ENCODE measurements at regions not wholly inside any gene's neighbourhood (a gene's known extent, or its start where the extent isn't known, plus 50 kb on each side); places are given as distances from the start of the nearest gene placed in this dataset.

DNA sequence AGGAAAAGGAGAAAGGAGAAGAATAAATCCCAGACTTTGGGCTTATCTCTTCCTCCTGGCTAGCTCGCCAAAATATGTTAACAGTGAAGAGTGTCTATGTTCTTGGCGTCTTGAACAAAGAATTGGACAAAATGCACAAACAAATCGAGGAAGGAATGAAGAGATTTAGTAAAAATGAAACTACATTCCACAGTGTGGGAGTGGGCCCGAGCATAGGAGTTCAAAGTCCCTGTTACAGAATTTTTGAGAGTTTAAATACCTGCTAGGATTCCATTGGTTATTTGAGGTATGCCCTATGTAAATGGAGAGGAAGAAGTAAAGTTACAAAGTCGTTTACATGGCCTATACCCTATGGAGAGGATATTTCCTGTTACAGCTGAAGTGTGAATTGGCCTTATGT is 525.1 kb upstream of the CNTN5 start:
- DNase-seq = peak; percentile 71 to 79
- intact Hi-C loops (cut with micrococcal nuclease; ENCODE audit: unreplicated experiment) = loop anchor here (1.0 kb wide), 1 partner anchor 40 kb away; no protein-coding TSS in a partner anchor
- peaks cover 9% of the 10 kb centered on the region for H3K9me3 Mint-ChIP-seq (ENCODE audit: unreplicated experiment)
- H3K4me1 Mint-ChIP-seq (ENCODE audit: low read depth, unreplicated experiment) = peaks cover 29% of the 10 kb centered on the region
- H3K36me3 Mint-ChIP-seq (ENCODE audit: insufficient read depth, unreplicated experiment) = peaks cover 5% of the 10 kb centered on the region
- no peaks in the 10 kb centered on the region for H3K27me3 ChIP-seq (replicated peaks; ENCODE audit: control insufficient read depth, insufficient read depth, low read length)
- H3K4me3 ChIP-seq (ENCODE audit: low read depth, low read length) = peak overlapping the region; percentile 35
- peaks cover 28% of the 10 kb centered on the region for H3K4me1 ChIP-seq
- no peaks in the 10 kb centered on the region for H3K9me3 ChIP-seq
- H3K4me3 Mint-ChIP-seq (ENCODE audit: unreplicated experiment) = peak overlapping the region; percentile 79
- H3K27ac Mint-ChIP-seq (ENCODE audit: unreplicated experiment) = peak overlapping the region; percentile 94
- no peaks in the 10 kb centered on the region for H3K27me3 Mint-ChIP-seq (ENCODE audit: insufficient read depth, unreplicated experiment)
- CTCF ChIA-PET = no interaction called here
- H3K36me3 ChIP-seq (ENCODE audit: control insufficient read depth, insufficient read depth, low read length) = no peaks in the 10 kb centered on the region
- POLR2A ChIA-PET = no interaction called here
- TF ChIP-seq, protein P1, sequence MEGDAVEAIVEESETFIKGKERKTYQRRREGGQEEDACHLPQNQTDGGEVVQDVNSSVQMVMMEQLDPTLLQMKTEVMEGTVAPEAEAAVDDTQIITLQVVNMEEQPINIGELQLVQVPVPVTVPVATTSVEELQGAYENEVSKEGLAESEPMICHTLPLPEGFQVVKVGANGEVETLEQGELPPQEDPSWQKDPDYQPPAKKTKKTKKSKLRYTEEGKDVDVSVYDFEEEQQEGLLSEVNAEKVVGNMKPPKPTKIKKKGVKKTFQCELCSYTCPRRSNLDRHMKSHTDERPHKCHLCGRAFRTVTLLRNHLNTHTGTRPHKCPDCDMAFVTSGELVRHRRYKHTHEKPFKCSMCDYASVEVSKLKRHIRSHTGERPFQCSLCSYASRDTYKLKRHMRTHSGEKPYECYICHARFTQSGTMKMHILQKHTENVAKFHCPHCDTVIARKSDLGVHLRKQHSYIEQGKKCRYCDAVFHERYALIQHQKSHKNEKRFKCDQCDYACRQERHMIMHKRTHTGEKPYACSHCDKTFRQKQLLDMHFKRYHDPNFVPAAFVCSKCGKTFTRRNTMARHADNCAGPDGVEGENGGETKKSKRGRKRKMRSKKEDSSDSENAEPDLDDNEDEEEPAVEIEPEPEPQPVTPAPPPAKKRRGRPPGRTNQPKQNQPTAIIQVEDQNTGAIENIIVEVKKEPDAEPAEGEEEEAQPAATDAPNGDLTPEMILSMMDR (IDR thresholded peaks at IDR 0.05; ENCODE audit: insufficient read depth in 1 of 2, low read depth in 1 of 2, low read length in 1 of 2, severe bottlenecking in 1 of 2, unreplicated experiment in 1 of 2) = no peak
- no TSS peak for BruUV-seq (replicated peaks)

DNA sequence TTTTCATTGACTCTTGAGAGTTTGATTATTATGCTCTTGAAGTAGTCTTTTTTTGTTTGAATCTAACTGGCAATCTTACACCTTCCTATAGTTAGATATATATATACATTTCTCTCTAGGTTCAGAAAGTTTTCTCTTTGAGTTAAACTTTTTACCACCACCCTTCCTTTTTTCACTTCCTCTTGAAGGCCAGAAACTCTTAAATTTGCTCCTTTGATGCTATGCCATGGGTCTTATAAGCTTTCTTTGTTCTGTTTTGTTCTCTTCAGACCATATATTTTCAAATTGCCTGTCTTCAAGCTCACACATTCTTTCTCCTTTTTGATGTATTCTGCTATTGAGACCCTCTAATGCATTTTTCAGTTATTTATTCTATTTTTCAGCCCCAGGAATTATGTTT is 513.5 kb upstream of the CNTN5 start:
- POLR2A ChIA-PET = no interaction called here
- H3K27me3 Mint-ChIP-seq (ENCODE audit: insufficient read depth, unreplicated experiment) = no peaks in the 10 kb centered on the region
- Histone ChIP-seq H3K4me1 (no peaks in the 10 kb centered on the region), H3K4me3 (ENCODE audit: low read depth, low read length) (no peak overlapping the region), H3K27me3 (replicated peaks; ENCODE audit: control insufficient read depth, insufficient read depth, low read length) (no peaks in the 10 kb centered on the region), H3K36me3 (ENCODE audit: control insufficient read depth, insufficient read depth, low read length) (no peaks in the 10 kb centered on the region), H3K9me3 (no peaks in the 10 kb centered on the region)
- no TSS peak for BruUV-seq (replicated peaks)
- DNase-seq = no peak
- H3K4me3 Mint-ChIP-seq (ENCODE audit: unreplicated experiment) = no peak overlapping the region
- H3K27ac Mint-ChIP-seq (ENCODE audit: unreplicated experiment) = no peak overlapping the region
- TF ChIP-seq, protein P1 (IDR thresholded peaks at IDR 0.05; ENCODE audit: insufficient read depth in 1 of 2, low read depth in 1 of 2, low read length in 1 of 2, severe bottlenecking in 1 of 2, unreplicated experiment in 1 of 2) = no peak
- CTCF ChIA-PET = no interaction called here
- intact Hi-C loops (cut with micrococcal nuclease; ENCODE audit: unreplicated experiment) = no loop called here
- peaks cover 34% of the 10 kb centered on the region for H3K9me3 Mint-ChIP-seq (ENCODE audit: unreplicated experiment)
- H3K36me3 Mint-ChIP-seq (ENCODE audit: insufficient read depth, unreplicated experiment) = no peaks in the 10 kb centered on the region
- no peaks in the 10 kb centered on the region for H3K4me1 Mint-ChIP-seq (ENCODE audit: low read depth, unreplicated experiment)

DNA sequence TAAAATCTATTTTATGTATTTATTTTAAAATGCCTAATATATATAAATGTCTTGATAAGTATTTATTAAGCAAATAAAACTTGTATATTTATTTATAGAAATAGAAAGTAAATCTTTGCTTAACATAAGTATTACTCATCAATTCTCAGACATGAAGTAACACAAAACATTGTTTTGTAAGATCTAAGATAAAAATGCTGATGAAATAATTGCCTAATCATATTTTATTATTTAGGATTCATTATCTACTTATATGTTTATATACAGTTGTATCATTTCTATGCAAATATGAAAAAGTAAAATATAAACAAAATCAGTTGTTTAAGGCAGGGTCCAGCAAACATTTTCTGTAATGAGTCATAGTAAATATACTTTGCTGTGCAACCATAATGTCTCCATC is 507.8 kb upstream of the CNTN5 start:
- ChIA-PET POLR2A (no interaction called here), CTCF (no interaction called here)
- no TSS peak for BruUV-seq (replicated peaks)
- intact Hi-C loops (cut with micrococcal nuclease; ENCODE audit: unreplicated experiment) = no loop called here
- no peak overlapping the region for H3K27ac Mint-ChIP-seq (ENCODE audit: unreplicated experiment)
- Histone ChIP-seq H3K27me3 (replicated peaks; ENCODE audit: control insufficient read depth, insufficient read depth, low read length) (no peaks in the 10 kb centered on the region), H3K36me3 (ENCODE audit: control insufficient read depth, insufficient read depth, low read length) (no peaks in the 10 kb centered on the region), H3K4me3 (ENCODE audit: low read depth, low read length) (no peak overlapping the region), H3K9me3 (no peaks in the 10 kb centered on the region), H3K4me1 (no peaks in the 10 kb centered on the region)
- H3K9me3 Mint-ChIP-seq (ENCODE audit: unreplicated experiment) = peaks cover 19% of the 10 kb centered on the region
- TF ChIP-seq, protein P1 (IDR thresholded peaks at IDR 0.05; ENCODE audit: insufficient read depth in 1 of 2, low read depth in 1 of 2, low read length in 1 of 2, severe bottlenecking in 1 of 2, unreplicated experiment in 1 of 2) = no peak
- no peaks in the 10 kb centered on the region for H3K36me3 Mint-ChIP-seq (ENCODE audit: insufficient read depth, unreplicated experiment)
- no peaks in the 10 kb centered on the region for H3K27me3 Mint-ChIP-seq (ENCODE audit: insufficient read depth, unreplicated experiment)
- no peak overlapping the region for H3K4me3 Mint-ChIP-seq (ENCODE audit: unreplicated experiment)
- H3K4me1 Mint-ChIP-seq (ENCODE audit: low read depth, unreplicated experiment) = no peaks in the 10 kb centered on the region
- DNase-seq = no peak
